ENCODE measurements at regions not wholly inside any gene's neighbourhood (a gene's known extent, or its start where the extent isn't known, plus 50 kb on each side); places are given as distances from the start of the nearest gene placed in this dataset.
"Not testable (repeated sequence)": the region's sequence is repeated elsewhere in the genome, so short reads cannot be mapped to it uniquely, and the experiment has no call there.

DNA sequence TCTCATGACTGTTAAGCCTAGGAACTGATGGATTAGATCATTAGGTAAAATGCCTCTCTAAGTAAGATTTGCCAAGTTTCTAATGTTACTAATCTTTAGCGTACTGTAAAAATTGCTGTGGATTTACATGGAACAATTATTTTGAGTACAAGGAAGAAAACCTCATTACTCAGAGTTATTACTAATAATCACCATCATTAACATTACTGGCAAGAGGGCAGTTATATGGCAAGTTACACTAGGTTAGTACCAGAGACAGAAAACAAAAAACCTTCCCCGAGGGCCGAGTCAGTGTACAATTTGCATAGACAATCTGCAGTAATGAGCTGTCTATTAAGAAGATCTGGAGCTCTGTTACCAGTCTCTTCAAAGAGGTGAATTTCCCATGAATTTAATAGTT, 775.6 kb downstream of the GATA3 start:
- Histone ChIP-seq H3K4me2 (no peak overlapping the region), H3K27me3 (no peaks in the 10 kb centered on the region), H3K4me3 (no peak overlapping the region), H3K4me1 (no peaks in the 10 kb centered on the region), H3K9ac (no peak overlapping the region), H3K36me3 (no peaks in the 10 kb centered on the region), H3K9me3 (no peaks in the 10 kb centered on the region), H3K27ac (no peak overlapping the region), H4K20me1 (no peaks in the 10 kb centered on the region)
- no peak for TF ChIP-seq Cebpa-rat (IDR thresholded peaks at IDR 0.05)

DNA sequence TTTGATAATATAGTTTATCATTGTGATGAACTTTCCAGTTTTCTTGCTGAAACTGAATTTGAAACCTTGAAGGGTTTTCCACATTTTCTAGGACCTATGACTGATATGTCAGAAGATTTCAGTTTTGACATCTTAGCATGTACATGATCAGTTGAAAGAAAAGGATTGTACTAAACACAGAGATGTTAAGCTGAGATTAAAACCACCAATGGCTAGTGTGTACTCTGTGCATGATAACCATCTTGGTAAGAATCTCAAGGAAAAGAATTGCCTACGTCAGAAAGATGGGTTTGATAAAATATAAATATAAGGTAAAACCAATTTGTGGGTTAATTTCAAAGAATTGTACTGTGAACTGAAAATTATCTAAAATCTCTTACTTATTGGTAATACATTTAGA, 776.4 kb downstream of the GATA3 start:
- no peak overlapping the region for H3K9ac ChIP-seq
- no peak overlapping the region for H3K4me2 ChIP-seq
- TF ChIP-seq Cebpa-rat (IDR thresholded peaks at IDR 0.05), result no peak
- no peaks in the 10 kb centered on the region for H3K27me3 ChIP-seq
- H3K36me3 ChIP-seq, result no peaks in the 10 kb centered on the region
- H3K27ac ChIP-seq, result no peak overlapping the region
- H3K9me3 ChIP-seq, result no peaks in the 10 kb centered on the region
- no peaks in the 10 kb centered on the region for H3K4me1 ChIP-seq
- no peak overlapping the region for H3K4me3 ChIP-seq
- H4K20me1 ChIP-seq, result no peaks in the 10 kb centered on the region

DNA sequence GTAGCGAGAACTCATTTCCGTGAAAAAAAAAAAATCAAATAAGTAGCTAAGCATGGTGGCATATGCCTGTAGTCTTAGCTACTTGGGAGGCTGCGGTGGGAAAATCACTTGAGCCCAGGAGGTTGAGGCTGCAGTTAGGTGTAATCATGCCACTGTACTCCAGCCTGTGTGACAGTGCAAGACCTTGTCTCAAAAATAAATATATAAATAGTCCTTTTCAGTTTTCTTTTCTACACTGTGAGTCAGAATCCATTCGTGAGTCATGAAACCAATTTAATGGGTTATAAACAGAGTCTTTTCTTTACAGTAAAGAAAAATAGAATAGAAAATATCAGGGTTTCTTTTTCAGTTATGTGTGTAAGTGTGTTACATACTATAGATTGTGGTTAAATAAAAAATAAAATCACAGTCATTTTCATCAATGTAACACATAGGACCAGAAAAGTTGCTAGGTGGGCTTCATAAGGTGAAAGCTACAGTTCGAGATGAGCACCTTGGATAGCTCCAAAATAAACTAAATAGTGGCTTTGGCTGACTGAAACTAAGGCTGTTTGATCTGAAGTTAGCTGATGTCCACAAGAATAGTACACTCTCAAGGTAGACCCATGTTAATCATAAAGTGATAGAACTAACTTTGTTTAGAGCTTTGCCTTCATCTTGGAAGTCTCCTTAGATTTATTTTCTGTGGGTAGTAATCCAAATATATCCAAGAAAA, 781.1 kb downstream of the GATA3 start:
- no peak overlapping the region for H3K9ac ChIP-seq
- no peak overlapping the region for H3K4me3 ChIP-seq
- no peak for TF ChIP-seq Cebpa-rat (IDR thresholded peaks at IDR 0.05)
- no peaks in the 10 kb centered on the region for H4K20me1 ChIP-seq
- H3K27ac ChIP-seq, result no peak overlapping the region
- no peaks in the 10 kb centered on the region for H3K9me3 ChIP-seq
- no peaks in the 10 kb centered on the region for H3K36me3 ChIP-seq
- H3K4me2 ChIP-seq, result no peak overlapping the region
- no peaks in the 10 kb centered on the region for H3K4me1 ChIP-seq
- no peaks in the 10 kb centered on the region for H3K27me3 ChIP-seq

DNA sequence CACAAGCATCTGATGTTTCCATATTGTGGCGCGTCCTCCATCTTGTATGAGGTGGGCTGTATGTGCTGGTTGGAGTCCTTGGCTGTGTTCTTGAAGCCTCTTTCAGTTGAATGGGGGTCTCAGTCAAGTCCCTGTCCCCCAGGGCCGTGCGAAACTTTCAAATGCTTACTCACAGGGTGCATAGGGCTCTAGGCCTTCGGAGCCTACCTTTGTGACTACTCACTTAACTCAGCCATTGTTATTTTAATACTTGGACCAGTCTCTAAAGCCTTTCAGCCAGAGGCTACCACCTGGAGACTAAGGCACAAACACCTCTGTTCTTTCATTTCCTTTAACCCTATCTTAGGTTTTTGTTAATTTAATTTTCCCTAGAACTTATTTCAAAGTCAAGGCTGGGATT, 785.9 kb downstream of the GATA3 start:
- TF ChIP-seq Cebpa-rat (IDR thresholded peaks at IDR 0.05), result no peak
- H3K4me2 ChIP-seq, result no peak overlapping the region
- no peaks in the 10 kb centered on the region for H3K27me3 ChIP-seq

DNA sequence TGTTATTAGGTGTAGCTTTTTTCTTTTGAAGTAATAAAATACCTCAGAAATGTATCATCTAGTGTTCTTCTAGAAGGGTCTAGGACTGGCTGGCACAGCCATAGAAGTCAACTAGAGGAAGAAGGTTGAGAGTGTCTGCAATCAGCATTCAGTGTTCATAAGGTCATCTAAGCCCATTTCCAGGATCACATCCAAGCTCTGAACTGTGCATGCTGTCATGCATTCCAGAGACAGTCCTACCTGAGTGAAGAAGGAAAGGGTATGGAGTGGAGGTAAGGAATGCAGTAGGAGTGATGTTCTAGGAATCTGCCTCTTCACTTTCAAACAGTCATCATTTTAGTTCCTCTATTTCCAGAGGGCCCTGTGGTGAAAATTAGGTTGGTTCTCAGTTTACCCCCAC, 789.7 kb downstream of the GATA3 start:
- H3K9ac ChIP-seq, result no peak overlapping the region
- H3K4me3 ChIP-seq, result no peak overlapping the region
- H3K4me1 ChIP-seq, result no peaks in the 10 kb centered on the region
- no peaks in the 10 kb centered on the region for H4K20me1 ChIP-seq
- 0 out of 2 replicates have a peak, but pooled peaks cover 4% of the 10 kb centered on the region for H3K9me3 ChIP-seq
- H3K27ac ChIP-seq, result no peak overlapping the region
- no peaks in the 10 kb centered on the region for H3K27me3 ChIP-seq
- no peak for TF ChIP-seq Cebpa-rat (IDR thresholded peaks at IDR 0.05)
- H3K4me2 ChIP-seq, result no peak overlapping the region
- no peaks in the 10 kb centered on the region for H3K36me3 ChIP-seq

More for the DNA sequence above, 785.9 kb downstream of the GATA3 start:
- H3K9me3 ChIP-seq, result 0 out of 2 replicates have a peak, but pooled peaks cover 4% of the 10 kb centered on the region
- H3K27ac ChIP-seq, result no peak overlapping the region
- no peaks in the 10 kb centered on the region for H3K36me3 ChIP-seq
- no peak overlapping the region for H3K9ac ChIP-seq
- H4K20me1 ChIP-seq, result no peaks in the 10 kb centered on the region
- no peaks in the 10 kb centered on the region for H3K4me1 ChIP-seq
- H3K4me3 ChIP-seq, result no peak overlapping the region

DNA sequence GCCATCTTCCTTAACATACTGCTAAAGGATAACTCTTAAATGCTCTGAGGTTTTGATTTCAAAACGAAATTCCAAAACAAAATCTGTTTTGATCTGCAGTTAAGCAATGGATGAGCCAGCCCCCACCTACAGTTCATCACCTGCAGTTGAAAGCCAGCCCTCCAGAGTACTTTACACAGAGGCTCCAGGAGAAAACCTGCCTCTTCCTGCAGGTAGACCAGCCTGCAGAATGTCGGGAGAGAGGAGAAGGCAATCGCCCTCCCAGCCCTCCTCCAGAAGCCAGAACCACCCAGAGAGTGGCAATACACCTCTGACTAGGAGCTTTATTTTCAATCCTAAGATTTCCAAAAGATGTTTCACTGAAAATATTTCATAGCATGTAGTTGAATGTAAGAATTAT, 798.1 kb downstream of the GATA3 start:
- Histone ChIP-seq H3K27me3 (no peaks in the 10 kb centered on the region), H3K4me1 (no peaks in the 10 kb centered on the region), H3K4me2 (no peak overlapping the region), H4K20me1 (no peaks in the 10 kb centered on the region), H3K9ac (no peak overlapping the region), H3K27ac (no peak overlapping the region), H3K4me3 (no peak overlapping the region), H3K9me3 (no peaks in the 10 kb centered on the region), H3K36me3 (no peaks in the 10 kb centered on the region)
- no peak for TF ChIP-seq Cebpa-rat (IDR thresholded peaks at IDR 0.05)

DNA sequence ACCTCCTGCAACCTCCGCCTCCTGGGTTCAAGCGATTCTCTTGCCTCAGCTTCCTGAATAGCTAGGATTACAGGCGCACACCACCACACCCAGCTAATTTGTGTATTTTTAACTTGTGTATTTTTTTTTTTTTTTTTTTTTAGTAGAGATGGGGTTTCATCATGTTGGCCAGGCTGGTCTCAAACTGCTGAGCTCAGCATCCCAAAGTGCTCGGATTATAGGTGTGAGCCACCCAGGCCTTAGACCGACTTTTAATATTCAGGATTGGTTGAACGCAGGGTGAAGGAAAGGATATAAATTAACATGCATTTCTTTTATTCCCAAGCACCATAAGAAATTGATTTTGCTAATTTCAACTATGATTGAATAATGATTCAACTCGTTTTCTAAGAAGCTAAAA, 798.6 kb downstream of the GATA3 start:
- Histone ChIP-seq H3K27me3 (no peaks in the 10 kb centered on the region), H3K4me2 (no peak overlapping the region), H3K4me1 (no peaks in the 10 kb centered on the region), H3K9ac (no peak overlapping the region), H3K36me3 (no peaks in the 10 kb centered on the region), H3K4me3 (no peak overlapping the region), H3K9me3 (no peaks in the 10 kb centered on the region), H4K20me1 (no peaks in the 10 kb centered on the region), H3K27ac (no peak overlapping the region)
- no peak for TF ChIP-seq Cebpa-rat (IDR thresholded peaks at IDR 0.05)

DNA sequence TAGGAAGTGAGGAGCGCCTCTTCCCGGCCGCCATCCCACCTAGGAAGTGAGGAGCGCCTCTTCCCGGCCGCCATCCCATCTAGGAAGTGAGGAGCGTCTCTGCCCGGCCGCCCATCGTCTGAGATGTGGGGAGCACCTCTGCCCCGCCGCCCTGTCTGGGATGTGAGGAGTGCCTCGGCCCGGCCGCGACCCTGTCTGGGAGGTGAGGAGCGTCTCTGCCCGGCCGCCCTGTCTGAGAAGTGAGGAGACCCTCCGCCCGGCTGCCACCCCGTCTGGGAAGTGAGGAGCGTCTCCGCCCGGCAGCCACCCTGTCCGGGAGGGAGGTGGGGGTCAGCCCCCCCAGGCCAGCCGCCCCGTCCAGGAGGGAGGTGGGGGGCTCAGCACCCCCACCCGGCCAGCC, 814.4 kb downstream of the GATA3 start:
- H3K4me2 ChIP-seq, H3K27me3 ChIP-seq, H3K36me3 ChIP-seq, H3K27ac ChIP-seq, H3K4me3 ChIP-seq, H3K9ac ChIP-seq, H4K20me1 ChIP-seq, H3K9me3 ChIP-seq, H3K4me1 ChIP-seq: not testable (repeated sequence)

DNA sequence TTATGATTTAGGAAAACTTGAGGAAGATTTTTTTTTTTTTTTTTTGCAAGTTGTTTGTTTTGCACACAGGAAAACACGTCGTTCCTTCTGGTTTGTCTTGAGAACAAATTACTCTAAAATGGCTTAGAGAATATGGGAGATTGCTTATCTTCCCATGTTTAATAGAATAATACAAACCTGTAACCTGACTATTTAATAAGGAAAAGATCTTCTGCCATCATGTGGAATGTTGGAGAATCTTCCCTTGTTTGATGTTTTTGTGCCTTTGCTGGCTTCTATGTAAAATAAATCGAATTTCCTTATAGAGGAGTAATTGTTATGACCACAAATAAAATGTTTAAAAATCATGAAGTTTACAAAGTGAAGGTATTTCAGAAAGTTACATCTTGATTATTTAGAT, 818.8 kb downstream of the GATA3 start:
- Histone ChIP-seq H3K9ac (no peak overlapping the region), H3K4me2 (no peak overlapping the region), H3K36me3 (no peaks in the 10 kb centered on the region), H3K9me3 (no peaks in the 10 kb centered on the region), H3K4me3 (no peak overlapping the region), H3K27ac (no peak overlapping the region), H3K27me3 (no peaks in the 10 kb centered on the region), H3K4me1 (no peaks in the 10 kb centered on the region), H4K20me1 (no peaks in the 10 kb centered on the region)
- no peak for TF ChIP-seq Cebpa-rat (IDR thresholded peaks at IDR 0.05)

DNA sequence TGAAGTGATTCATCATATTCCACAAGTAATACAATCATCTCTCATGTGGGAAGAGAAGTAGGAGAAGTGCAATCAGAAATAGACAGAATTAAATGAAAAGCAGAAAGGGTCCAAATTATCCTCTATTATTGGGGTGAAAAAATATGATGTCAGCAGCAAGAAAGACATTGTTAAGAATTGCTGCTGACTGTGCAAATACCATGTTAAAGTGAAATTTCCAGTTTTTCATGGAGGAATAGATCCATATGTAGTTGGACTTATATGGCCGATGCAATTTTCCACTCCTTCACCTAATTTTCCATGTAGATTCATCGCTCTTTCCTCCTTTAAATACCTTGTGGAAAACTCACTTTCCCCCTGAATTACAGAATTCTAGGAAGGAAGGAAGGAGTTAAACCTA, 819.8 kb downstream of the GATA3 start:
- Histone ChIP-seq H3K4me3 (no peak overlapping the region), H3K9ac (no peak overlapping the region), H3K36me3 (no peaks in the 10 kb centered on the region), H4K20me1 (no peaks in the 10 kb centered on the region), H3K27ac (no peak overlapping the region), H3K4me2 (no peak overlapping the region), H3K9me3 (no peaks in the 10 kb centered on the region), H3K27me3 (no peaks in the 10 kb centered on the region), H3K4me1 (no peaks in the 10 kb centered on the region)
- TF ChIP-seq Cebpa-rat (IDR thresholded peaks at IDR 0.05), result no peak

DNA sequence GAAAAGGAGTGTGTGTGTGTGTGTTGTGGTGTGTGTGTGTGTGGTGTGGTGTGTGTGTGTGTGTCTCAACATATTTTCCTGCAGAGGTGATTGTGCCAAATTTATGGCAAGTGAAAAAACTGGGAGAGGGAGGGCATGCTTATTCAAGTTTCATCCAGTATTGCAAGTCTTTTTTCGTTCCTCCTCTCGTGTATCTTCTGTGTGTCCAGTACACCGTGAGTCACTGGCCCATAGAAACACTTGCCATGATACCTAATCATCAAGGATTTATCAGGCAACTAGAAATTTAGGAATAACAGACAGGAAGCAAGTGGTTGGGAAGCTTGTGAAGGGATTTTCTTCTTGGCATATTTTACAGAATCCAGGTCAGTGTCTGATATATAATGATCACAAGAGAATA, 820.5 kb downstream of the GATA3 start:
- no peak for TF ChIP-seq Cebpa-rat (IDR thresholded peaks at IDR 0.05)

More for the DNA sequence above, 820.5 kb downstream of the GATA3 start:
- Histone ChIP-seq H3K4me3 (no peak overlapping the region), H3K9me3 (no peaks in the 10 kb centered on the region), H3K27ac (no peak overlapping the region), H3K4me1 (no peaks in the 10 kb centered on the region), H3K36me3 (no peaks in the 10 kb centered on the region), H3K4me2 (no peak overlapping the region), H3K27me3 (no peaks in the 10 kb centered on the region), H3K9ac (no peak overlapping the region), H4K20me1 (no peaks in the 10 kb centered on the region)

Measured in BLaER1 (cell line).